22Rv1 (cell line): ENCODE measurements at regions not wholly inside any gene's neighbourhood (a gene's known extent, or its start where the extent isn't known, plus 50 kb on each side); places are given as distances from the start of the nearest gene placed in this dataset.

Experiments used
- ZFX ChIP-seq: fragments of 450-650 bp; IDR thresholded peaks from 2 replicates; pipeline ENCODE4 v1.6.1; 2017; ENCODE audit warnings: antibody characterized with exemption, borderline replicate concordance
- TF ChIP-seq, protein P1 (sequence below): fragments of 450-650 bp; IDR thresholded peaks from 2 replicates; pipeline ENCODE4 v1.5.1; 2017; ENCODE audit warnings: mild to moderate bottlenecking

DNA sequence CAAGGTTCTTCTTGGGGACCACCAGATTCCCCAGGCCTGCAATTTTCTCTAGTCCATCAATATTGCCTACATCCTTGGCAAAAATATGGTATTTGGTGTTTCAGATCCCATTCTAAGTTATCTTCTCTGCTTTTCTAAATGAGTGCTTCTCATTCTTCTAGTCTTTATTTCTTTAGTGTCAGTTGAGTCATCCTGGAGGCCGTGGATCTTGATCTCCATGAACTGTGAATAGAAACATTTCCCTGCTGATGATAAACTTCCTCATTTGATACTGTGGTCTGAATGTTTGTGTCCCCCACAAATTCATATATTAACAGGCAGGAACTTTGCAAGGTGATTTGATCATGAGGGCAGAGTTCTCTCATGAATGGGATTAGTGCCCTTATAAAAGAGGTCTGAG, 779.3 kb downstream of the INHBA start:
- TF ChIP-seq, protein P1, sequence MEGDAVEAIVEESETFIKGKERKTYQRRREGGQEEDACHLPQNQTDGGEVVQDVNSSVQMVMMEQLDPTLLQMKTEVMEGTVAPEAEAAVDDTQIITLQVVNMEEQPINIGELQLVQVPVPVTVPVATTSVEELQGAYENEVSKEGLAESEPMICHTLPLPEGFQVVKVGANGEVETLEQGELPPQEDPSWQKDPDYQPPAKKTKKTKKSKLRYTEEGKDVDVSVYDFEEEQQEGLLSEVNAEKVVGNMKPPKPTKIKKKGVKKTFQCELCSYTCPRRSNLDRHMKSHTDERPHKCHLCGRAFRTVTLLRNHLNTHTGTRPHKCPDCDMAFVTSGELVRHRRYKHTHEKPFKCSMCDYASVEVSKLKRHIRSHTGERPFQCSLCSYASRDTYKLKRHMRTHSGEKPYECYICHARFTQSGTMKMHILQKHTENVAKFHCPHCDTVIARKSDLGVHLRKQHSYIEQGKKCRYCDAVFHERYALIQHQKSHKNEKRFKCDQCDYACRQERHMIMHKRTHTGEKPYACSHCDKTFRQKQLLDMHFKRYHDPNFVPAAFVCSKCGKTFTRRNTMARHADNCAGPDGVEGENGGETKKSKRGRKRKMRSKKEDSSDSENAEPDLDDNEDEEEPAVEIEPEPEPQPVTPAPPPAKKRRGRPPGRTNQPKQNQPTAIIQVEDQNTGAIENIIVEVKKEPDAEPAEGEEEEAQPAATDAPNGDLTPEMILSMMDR, result no peak
- no peak for TF ChIP-seq ZFX
